ENCODE measurements at regions not wholly inside any gene's neighbourhood (a gene's known extent, or its start where the extent isn't known, plus 50 kb on each side); places are given as distances from the start of the nearest gene placed in this dataset.

GRCh38 chr1:199704231-199704630, 323.3 kb upstream of the NR5A2 start:
- no peak for TF ChIP-seq CTCF (IDR thresholded peaks at IDR 0.05)
- no peak for TF ChIP-seq POLR2A (IDR thresholded peaks at IDR 0.05; ENCODE audit: low read depth)
- TF ChIP-seq POLR2AphosphoS5 (IDR thresholded peaks at IDR 0.05) = no peak
